GM23338 (cell line): ENCODE measurements at regions not wholly inside any gene's neighbourhood (a gene's known extent, or its start where the extent isn't known, plus 50 kb on each side); places are given as distances from the start of the nearest gene placed in this dataset.
A peak's percentile ranks its signal among the peaks of the same experiment; 100 is the strongest.

Experiments
- ATAC-seq: fragments of 200-7000 bp; cut with Tn5 transposase; 3 replicates; pipeline ENCODE4 v1.9.1; 2020
- DNase-seq: peaks from one replicate; pipeline ENCODE4 v3.0.0-alpha.2; 2015; ENCODE audit warnings: low spot score
- H2AFZ ChIP-seq: fragments of 200-600 bp; sonication (generic); 2 replicates; pipeline ENCODE4 v1.8.0; 2016; ENCODE audit warnings: antibody characterized with exemption, mild to moderate bottlenecking, moderate library complexity
- H3F3A ChIP-seq: fragments of 200-600 bp; sonication (generic); replicated peaks from 2 replicates; pipeline ENCODE4 v1.8.0; 2017; ENCODE audit warnings: antibody characterized with exemption, mixed run types, low read depth
- H3K27ac ChIP-seq: fragments of 200-600 bp; sonication (generic); 2 replicates; pipeline ENCODE4 v1.6.1; 2016; ENCODE audit warnings: low read depth
- H3K27me3 ChIP-seq: fragments of 200-600 bp; sonication (generic); 2 replicates; pipeline ENCODE4 v1.8.0; 2016; ENCODE audit warnings: mild to moderate bottlenecking, mixed run types, moderate library complexity; ENCODE audit not compliant: insufficient read depth
- H3K36me3 ChIP-seq: fragments of 200-600 bp; sonication (generic); 2 replicates; pipeline ENCODE4 v1.8.0; 2016; ENCODE audit warnings: mild to moderate bottlenecking; ENCODE audit not compliant: insufficient read depth
- H3K4me1 ChIP-seq: fragments of 200-600 bp; sonication (generic); 2 replicates; pipeline ENCODE4 v1.8.0; 2016; ENCODE audit warnings: mild to moderate bottlenecking, moderate library complexity; ENCODE audit not compliant: insufficient read depth
- H3K4me2 ChIP-seq: fragments of 200-600 bp; sonication (generic); 2 replicates; pipeline ENCODE4 v1.7.1; 2017; ENCODE audit warnings: mixed run types
- H3K4me3 ChIP-seq: fragments of 200-600 bp; sonication (generic); 2 replicates; pipeline ENCODE4 v1.6.1; 2016; ENCODE audit warnings: mixed run types
- H3K79me2 ChIP-seq: fragments of 200-600 bp; sonication (generic); replicated peaks from 2 replicates; pipeline ENCODE4 v1.8.0; 2017; ENCODE audit warnings: mild to moderate bottlenecking; ENCODE audit not compliant: insufficient read depth
- H3K9me2 ChIP-seq: fragments of 200-600 bp; sonication (generic); 2 replicates; pipeline ENCODE4 v1.8.0; 2017; ENCODE audit not compliant: insufficient read depth
- H4K20me1 ChIP-seq: fragments of 200-600 bp; sonication (generic); replicated peaks from 2 replicates; pipeline ENCODE4 v1.8.0; 2017; ENCODE audit warnings: mild to moderate bottlenecking; ENCODE audit not compliant: insufficient read depth
- H3K27ac Mint-ChIP-seq: 2 replicates; pipeline ENCODE4 v1.8.0; 2020; ENCODE audit warnings: inconsistent platforms, mild to moderate bottlenecking, moderate library complexity, mixed read lengths
- H3K27me3 Mint-ChIP-seq: 3 replicates; pipeline ENCODE4 v1.8.0; 2022; ENCODE audit warnings: low read depth, mild to moderate bottlenecking, moderate library complexity, mixed read lengths, inconsistent platforms; ENCODE audit not compliant: insufficient read depth, poor library complexity
- H3K36me3 Mint-ChIP-seq: 3 replicates; pipeline ENCODE4 v1.8.0; 2021; ENCODE audit warnings: low read depth, mild to moderate bottlenecking, inconsistent platforms, moderate library complexity, mixed read lengths
- H3K4me1 Mint-ChIP-seq: 3 replicates; pipeline ENCODE4 v1.8.0; 2020; ENCODE audit warnings: mild to moderate bottlenecking, inconsistent platforms, mixed read lengths
- H3K4me3 Mint-ChIP-seq: 3 replicates; pipeline ENCODE4 v1.8.0; 2021; ENCODE audit warnings: moderate library complexity, mild to moderate bottlenecking, inconsistent platforms, mixed read lengths
- H3K9me3 Mint-ChIP-seq: 3 replicates; pipeline ENCODE4 v1.8.0; 2020; ENCODE audit warnings: moderate library complexity, mild to moderate bottlenecking, inconsistent platforms, mixed read lengths
- EZH2 ChIP-seq: fragments of 200-600 bp; sonication (generic); IDR thresholded peaks from one replicate; pipeline ENCODE4 v1.8.0; 2017; ENCODE audit warnings: antibody characterized with exemption, mild to moderate bottlenecking, low read depth; ENCODE audit not compliant: unreplicated experiment
- EZH2phosphoT487 ChIP-seq: fragments of 200-600 bp; sonication (generic); IDR thresholded peaks from one replicate; pipeline ENCODE4 v1.8.1; 2018; ENCODE audit warnings: antibody characterized with exemption; ENCODE audit not compliant: unreplicated experiment
- JUNB ChIP-seq: IDR thresholded peaks from one replicate; pipeline ENCODE4 v1.6.1; 2016; ENCODE audit warnings: antibody characterized with exemption; ENCODE audit not compliant: unreplicated experiment
- STAT1 ChIP-seq: IDR thresholded peaks from one replicate; pipeline ENCODE4 v1.6.1; 2016; ENCODE audit warnings: antibody characterized with exemption; ENCODE audit not compliant: unreplicated experiment
- ZNF114 ChIP-seq: fragments of 250-450 bp; sonication (Bioruptor Pico); IDR thresholded peaks from 2 replicates; pipeline ENCODE4 v1.5.0; 2020; ENCODE audit warnings: mild to moderate bottlenecking, moderate library complexity
- TF ChIP-seq, protein P1 (sequence below): fragments of 250-450 bp; sonication (Bioruptor Pico); IDR thresholded peaks from 2 replicates; pipeline ENCODE4 v1.5.0; 2020; ENCODE audit warnings: mild to moderate bottlenecking, moderate library complexity

GRCh38 chr15:38171973-38172372 lies 80.7 kb upstream of the SPRED1 start:
- peaks cover 18% of the 10 kb centered on the region for H3K4me1 ChIP-seq
- Mint-ChIP-seq H3K4me3 (no peak overlapping the region), H3K4me1 (peaks cover 20% of the 10 kb centered on the region; the same call in 2 of the 3 replicates), H3K36me3 (no peaks in the 10 kb centered on the region), H3K9me3 (peaks cover 3% of the 10 kb centered on the region; the same call in 1 of the 3 replicates), H3K27me3 (peaks cover 3% of the 10 kb centered on the region), H3K27ac (no peak overlapping the region)
- 0 out of 2 replicates have a peak overlapping the region, but pooled peaks have one; percentile 35 for H3K4me2 ChIP-seq
- H3K36me3 ChIP-seq = no peaks in the 10 kb centered on the region
- peak; percentile 39; the same call in 2 of the 3 replicates for ATAC-seq
- H3K9me2 ChIP-seq = no peaks in the 10 kb centered on the region
- no peaks in the 10 kb centered on the region for H4K20me1 ChIP-seq
- no peaks in the 10 kb centered on the region for H3F3A ChIP-seq
- 0 out of 2 replicates have a peak overlapping the region, but pooled peaks have one; percentile 43 for H2AFZ ChIP-seq
- no peak overlapping the region for H3K27ac ChIP-seq
- no peaks in the 10 kb centered on the region for H3K79me2 ChIP-seq
- H3K27me3 ChIP-seq = no peaks in the 10 kb centered on the region
- TF ChIP-seq, protein P1, sequence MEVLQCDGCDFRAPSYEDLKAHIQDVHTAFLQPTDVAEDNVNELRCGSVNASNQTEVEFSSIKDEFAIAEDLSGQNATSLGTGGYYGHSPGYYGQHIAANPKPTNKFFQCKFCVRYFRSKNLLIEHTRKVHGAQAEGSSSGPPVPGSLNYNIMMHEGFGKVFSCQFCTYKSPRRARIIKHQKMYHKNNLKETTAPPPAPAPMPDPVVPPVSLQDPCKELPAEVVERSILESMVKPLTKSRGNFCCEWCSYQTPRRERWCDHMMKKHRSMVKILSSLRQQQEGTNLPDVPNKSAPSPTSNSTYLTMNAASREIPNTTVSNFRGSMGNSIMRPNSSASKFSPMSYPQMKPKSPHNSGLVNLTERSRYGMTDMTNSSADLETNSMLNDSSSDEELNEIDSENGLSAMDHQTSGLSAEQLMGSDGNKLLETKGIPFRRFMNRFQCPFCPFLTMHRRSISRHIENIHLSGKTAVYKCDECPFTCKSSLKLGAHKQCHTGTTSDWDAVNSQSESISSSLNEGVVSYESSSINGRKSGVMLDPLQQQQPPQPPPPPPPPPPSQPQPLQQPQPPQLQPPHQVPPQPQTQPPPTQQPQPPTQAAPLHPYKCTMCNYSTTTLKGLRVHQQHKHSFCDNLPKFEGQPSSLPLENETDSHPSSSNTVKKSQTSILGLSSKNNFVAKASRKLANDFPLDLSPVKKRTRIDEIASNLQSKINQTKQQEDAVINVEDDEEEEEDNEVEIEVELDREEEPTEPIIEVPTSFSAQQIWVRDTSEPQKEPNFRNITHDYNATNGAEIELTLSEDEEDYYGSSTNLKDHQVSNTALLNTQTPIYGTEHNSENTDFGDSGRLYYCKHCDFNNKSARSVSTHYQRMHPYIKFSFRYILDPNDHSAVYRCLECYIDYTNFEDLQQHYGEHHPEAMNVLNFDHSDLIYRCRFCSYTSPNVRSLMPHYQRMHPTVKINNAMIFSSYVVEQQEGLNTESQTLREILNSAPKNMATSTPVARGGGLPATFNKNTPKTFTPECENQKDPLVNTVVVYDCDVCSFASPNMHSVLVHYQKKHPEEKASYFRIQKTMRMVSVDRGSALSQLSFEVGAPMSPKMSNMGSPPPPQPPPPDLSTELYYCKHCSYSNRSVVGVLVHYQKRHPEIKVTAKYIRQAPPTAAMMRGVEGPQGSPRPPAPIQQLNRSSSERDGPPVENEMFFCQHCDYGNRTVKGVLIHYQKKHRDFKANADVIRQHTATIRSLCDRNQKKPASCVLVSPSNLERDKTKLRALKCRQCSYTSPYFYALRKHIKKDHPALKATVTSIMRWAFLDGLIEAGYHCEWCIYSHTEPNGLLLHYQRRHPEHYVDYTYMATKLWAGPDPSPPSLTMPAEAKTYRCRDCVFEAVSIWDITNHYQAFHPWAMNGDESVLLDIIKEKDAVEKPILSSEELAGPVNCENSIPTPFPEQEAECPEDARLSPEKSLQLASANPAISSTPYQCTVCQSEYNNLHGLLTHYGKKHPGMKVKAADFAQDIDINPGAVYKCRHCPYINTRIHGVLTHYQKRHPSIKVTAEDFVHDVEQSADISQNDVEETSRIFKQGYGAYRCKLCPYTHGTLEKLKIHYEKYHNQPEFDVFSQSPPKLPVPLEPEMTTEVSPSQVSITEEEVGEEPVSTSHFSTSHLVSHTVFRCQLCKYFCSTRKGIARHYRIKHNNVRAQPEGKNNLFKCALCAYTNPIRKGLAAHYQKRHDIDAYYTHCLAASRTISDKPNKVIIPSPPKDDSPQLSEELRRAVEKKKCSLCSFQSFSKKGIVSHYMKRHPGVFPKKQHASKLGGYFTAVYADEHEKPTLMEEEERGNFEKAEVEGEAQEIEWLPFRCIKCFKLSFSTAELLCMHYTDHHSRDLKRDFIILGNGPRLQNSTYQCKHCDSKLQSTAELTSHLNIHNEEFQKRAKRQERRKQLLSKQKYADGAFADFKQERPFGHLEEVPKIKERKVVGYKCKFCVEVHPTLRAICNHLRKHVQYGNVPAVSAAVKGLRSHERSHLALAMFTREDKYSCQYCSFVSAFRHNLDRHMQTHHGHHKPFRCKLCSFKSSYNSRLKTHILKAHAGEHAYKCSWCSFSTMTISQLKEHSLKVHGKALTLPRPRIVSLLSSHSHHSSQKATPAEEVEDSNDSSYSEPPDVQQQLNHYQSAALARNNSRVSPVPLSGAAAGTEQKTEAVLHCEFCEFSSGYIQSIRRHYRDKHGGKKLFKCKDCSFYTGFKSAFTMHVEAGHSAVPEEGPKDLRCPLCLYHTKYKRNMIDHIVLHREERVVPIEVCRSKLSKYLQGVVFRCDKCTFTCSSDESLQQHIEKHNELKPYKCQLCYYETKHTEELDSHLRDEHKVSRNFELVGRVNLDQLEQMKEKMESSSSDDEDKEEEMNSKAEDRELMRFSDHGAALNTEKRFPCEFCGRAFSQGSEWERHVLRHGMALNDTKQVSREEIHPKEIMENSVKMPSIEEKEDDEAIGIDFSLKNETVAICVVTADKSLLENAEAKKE (CRISPR knock-in tag) = no peak
- TF ChIP-seq JUNB = no peak
- no peak overlapping the region for H3K4me3 ChIP-seq
- DNase-seq = no peak

GRCh38 chr15:38174691-38175090 lies 77.9 kb upstream of the SPRED1 start:
- no peak overlapping the region for H3K4me3 Mint-ChIP-seq
- peaks cover 3% of the 10 kb centered on the region; the same call in 1 of the 3 replicates for H3K9me3 Mint-ChIP-seq
- H3K4me2 ChIP-seq = no peak overlapping the region
- TF ChIP-seq EZH2 (no peak), ZNF114 (CRISPR knock-in tag) (no peak), JUNB (no peak), STAT1 (no peak), EZH2phosphoT487 (no peak)
- TF ChIP-seq, protein P1 (CRISPR knock-in tag) = no peak

More at GRCh38 chr15:38174691-38175090, 77.9 kb upstream of the SPRED1 start:
- H3K27me3 Mint-ChIP-seq = peaks cover 2% of the 10 kb centered on the region
- Histone ChIP-seq H3F3A (no peaks in the 10 kb centered on the region), H3K4me3 (no peak overlapping the region), H3K79me2 (no peaks in the 10 kb centered on the region), H3K36me3 (no peaks in the 10 kb centered on the region), H3K9me2 (no peaks in the 10 kb centered on the region), H3K27me3 (no peaks in the 10 kb centered on the region), H2AFZ (no peak overlapping the region), H3K27ac (no peak overlapping the region), H4K20me1 (no peaks in the 10 kb centered on the region), H3K4me1 (peaks cover 14% of the 10 kb centered on the region)
- ATAC-seq (no peak), DNase-seq (no peak)
- H3K27ac Mint-ChIP-seq = no peak overlapping the region
- H3K4me1 Mint-ChIP-seq = peaks cover 11% of the 10 kb centered on the region; the same call in 2 of the 3 replicates
- no peaks in the 10 kb centered on the region for H3K36me3 Mint-ChIP-seq
